ENCODE measurements at regions not wholly inside any gene's neighbourhood (a gene's known extent, or its start where the extent isn't known, plus 50 kb on each side); places are given as distances from the start of the nearest gene placed in this dataset.

GRCh38 chr11:34750692-34751405 lies 130.0 kb downstream of the EHF start:
- DNase-seq (ENCODE audit: low read depth in 1 of 2, low spot score in 1 of 2), result no peak
- Histone ChIP-seq H3K27me3 (ENCODE audit: insufficient read depth, poor library complexity, severe bottlenecking) (peaks cover 5% of the 10 kb centered on the region), H3K27ac (replicated peaks) (no peak overlapping the region), H3K4me3 (replicated peaks; ENCODE audit: insufficient read depth, low read length) (no peak overlapping the region)
- TF ChIP-seq, protein P1, sequence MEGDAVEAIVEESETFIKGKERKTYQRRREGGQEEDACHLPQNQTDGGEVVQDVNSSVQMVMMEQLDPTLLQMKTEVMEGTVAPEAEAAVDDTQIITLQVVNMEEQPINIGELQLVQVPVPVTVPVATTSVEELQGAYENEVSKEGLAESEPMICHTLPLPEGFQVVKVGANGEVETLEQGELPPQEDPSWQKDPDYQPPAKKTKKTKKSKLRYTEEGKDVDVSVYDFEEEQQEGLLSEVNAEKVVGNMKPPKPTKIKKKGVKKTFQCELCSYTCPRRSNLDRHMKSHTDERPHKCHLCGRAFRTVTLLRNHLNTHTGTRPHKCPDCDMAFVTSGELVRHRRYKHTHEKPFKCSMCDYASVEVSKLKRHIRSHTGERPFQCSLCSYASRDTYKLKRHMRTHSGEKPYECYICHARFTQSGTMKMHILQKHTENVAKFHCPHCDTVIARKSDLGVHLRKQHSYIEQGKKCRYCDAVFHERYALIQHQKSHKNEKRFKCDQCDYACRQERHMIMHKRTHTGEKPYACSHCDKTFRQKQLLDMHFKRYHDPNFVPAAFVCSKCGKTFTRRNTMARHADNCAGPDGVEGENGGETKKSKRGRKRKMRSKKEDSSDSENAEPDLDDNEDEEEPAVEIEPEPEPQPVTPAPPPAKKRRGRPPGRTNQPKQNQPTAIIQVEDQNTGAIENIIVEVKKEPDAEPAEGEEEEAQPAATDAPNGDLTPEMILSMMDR (IDR thresholded peaks at IDR 0.05; ENCODE audit: insufficient read depth, low read length), result no peak

GRCh38 chr11:34749666-34750659 lies 129.1 kb downstream of the EHF start:
- Histone ChIP-seq H3K27me3 (ENCODE audit: insufficient read depth, poor library complexity, severe bottlenecking) (peaks cover 5% of the 10 kb centered on the region), H3K27ac (replicated peaks) (no peak overlapping the region), H3K4me3 (replicated peaks; ENCODE audit: insufficient read depth, low read length) (no peak overlapping the region)
- no peak for DNase-seq (ENCODE audit: low read depth in 1 of 2, low spot score in 1 of 2)
- TF ChIP-seq GABPA (IDR thresholded peaks at IDR 0.05; ENCODE audit: low read depth) (no peak), SPI1 (IDR thresholded peaks at IDR 0.05; ENCODE audit: borderline replicate concordance, low read depth) (no peak), POLR2AphosphoS5 (IDR thresholded peaks at IDR 0.05; ENCODE audit: low read depth) (no peak)
- TF ChIP-seq, protein P1 (IDR thresholded peaks at IDR 0.05; ENCODE audit: insufficient read depth, low read length), result no peak
- TF ChIP-seq, protein P2, sequence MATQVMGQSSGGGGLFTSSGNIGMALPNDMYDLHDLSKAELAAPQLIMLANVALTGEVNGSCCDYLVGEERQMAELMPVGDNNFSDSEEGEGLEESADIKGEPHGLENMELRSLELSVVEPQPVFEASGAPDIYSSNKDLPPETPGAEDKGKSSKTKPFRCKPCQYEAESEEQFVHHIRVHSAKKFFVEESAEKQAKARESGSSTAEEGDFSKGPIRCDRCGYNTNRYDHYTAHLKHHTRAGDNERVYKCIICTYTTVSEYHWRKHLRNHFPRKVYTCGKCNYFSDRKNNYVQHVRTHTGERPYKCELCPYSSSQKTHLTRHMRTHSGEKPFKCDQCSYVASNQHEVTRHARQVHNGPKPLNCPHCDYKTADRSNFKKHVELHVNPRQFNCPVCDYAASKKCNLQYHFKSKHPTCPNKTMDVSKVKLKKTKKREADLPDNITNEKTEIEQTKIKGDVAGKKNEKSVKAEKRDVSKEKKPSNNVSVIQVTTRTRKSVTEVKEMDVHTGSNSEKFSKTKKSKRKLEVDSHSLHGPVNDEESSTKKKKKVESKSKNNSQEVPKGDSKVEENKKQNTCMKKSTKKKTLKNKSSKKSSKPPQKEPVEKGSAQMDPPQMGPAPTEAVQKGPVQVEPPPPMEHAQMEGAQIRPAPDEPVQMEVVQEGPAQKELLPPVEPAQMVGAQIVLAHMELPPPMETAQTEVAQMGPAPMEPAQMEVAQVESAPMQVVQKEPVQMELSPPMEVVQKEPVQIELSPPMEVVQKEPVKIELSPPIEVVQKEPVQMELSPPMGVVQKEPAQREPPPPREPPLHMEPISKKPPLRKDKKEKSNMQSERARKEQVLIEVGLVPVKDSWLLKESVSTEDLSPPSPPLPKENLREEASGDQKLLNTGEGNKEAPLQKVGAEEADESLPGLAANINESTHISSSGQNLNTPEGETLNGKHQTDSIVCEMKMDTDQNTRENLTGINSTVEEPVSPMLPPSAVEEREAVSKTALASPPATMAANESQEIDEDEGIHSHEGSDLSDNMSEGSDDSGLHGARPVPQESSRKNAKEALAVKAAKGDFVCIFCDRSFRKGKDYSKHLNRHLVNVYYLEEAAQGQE (IDR thresholded peaks at IDR 0.05; ENCODE audit: insufficient replicate concordance, low read depth), result no peak

- no peak for DNase-seq (ENCODE audit: low read depth in 1 of 2, low spot score in 1 of 2)
- no peak overlapping the region for H3K27ac ChIP-seq (replicated peaks)
- H3K4me3 ChIP-seq (replicated peaks; ENCODE audit: insufficient read depth, low read length), result no peak overlapping the region
- TF ChIP-seq, protein P1 (IDR thresholded peaks at IDR 0.05; ENCODE audit: insufficient read depth, low read length), result no peak
- TF ChIP-seq, protein P2 (IDR thresholded peaks at IDR 0.05; ENCODE audit: insufficient replicate concordance, low read depth), result no peak
- TF ChIP-seq POLR2AphosphoS5 (IDR thresholded peaks at IDR 0.05; ENCODE audit: low read depth) (no peak), SPI1 (IDR thresholded peaks at IDR 0.05; ENCODE audit: borderline replicate concordance, low read depth) (no peak), GABPA (IDR thresholded peaks at IDR 0.05; ENCODE audit: low read depth) (no peak)
- peaks cover 3% of the 10 kb centered on the region for H3K27me3 ChIP-seq (ENCODE audit: insufficient read depth, poor library complexity, severe bottlenecking)
Observed at GRCh38 chr11:34748036-34748435, 127.1 kb downstream of the EHF start.
